ENCODE measurements at regions not wholly inside any gene's neighbourhood (a gene's known extent, or its start where the extent isn't known, plus 50 kb on each side); places are given as distances from the start of the nearest gene placed in this dataset.

DNA sequence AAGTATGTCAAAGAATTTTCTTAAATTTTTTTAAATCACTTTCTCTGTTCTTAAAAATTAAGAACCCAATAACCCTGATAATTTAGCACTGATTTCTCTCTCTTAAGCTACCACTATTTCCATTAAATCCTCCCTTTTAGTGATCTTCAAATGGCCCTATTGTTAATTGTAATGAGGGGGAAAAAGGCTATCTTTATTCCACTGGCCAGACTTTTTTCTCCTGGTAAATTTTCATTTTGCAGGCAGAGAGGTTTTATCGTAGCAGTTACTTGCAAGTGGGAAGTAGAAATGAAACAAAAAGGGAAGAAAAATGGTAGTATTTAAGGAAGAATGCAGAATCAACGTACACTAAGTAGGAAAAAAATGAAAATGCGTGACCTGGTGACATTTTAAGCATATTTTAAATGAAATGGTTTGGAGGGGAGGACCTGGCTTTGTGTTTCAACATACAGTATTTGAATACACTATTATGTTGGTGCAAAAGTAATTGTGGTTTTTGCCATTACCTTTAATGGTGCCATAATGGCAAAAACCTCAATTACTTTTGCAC lies 224.9 kb downstream of the TANC2 start:
- POLR2A ChIA-PET, result no interaction called here
- peaks cover 10% of the 10 kb centered on the region for H3K4me1 Mint-ChIP-seq (ENCODE audit: low read depth)

DNA sequence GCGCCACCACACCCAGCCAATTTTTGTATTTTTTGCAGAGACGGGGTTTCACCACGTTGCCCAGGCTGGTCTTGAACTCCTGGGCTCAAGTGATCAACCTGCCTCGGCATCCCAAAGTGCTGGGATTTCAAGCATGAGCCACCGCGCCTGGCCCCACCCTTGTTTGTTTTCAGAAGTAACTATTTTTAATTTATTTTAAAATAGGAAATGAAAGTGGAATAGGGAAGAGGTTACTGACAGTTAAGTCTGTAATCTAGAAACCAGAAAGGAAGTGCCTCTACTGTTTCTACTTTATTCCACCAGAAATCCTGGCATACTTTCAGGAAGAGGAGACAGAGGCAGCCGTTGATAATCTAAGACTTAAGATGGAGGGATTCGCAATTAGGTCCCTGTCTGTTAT lies 225.6 kb downstream of the TANC2 start:
- Mint-ChIP-seq H3K27ac (no peak overlapping the region), H3K36me3 (ENCODE audit: low read depth) (no peaks in the 10 kb centered on the region), H3K27me3 (no peaks in the 10 kb centered on the region), H3K9me3 (no peaks in the 10 kb centered on the region), H3K4me1 (ENCODE audit: low read depth) (peaks cover 13% of the 10 kb centered on the region), H3K4me3 (no peak overlapping the region)
- ChIA-PET POLR2A (no interaction called here), CTCF (no interaction called here)
- DNase-seq (no peak), ATAC-seq (no peak)
- intact Hi-C loops (cut with micrococcal nuclease), result no loop called here
- TF ChIP-seq, protein P1, sequence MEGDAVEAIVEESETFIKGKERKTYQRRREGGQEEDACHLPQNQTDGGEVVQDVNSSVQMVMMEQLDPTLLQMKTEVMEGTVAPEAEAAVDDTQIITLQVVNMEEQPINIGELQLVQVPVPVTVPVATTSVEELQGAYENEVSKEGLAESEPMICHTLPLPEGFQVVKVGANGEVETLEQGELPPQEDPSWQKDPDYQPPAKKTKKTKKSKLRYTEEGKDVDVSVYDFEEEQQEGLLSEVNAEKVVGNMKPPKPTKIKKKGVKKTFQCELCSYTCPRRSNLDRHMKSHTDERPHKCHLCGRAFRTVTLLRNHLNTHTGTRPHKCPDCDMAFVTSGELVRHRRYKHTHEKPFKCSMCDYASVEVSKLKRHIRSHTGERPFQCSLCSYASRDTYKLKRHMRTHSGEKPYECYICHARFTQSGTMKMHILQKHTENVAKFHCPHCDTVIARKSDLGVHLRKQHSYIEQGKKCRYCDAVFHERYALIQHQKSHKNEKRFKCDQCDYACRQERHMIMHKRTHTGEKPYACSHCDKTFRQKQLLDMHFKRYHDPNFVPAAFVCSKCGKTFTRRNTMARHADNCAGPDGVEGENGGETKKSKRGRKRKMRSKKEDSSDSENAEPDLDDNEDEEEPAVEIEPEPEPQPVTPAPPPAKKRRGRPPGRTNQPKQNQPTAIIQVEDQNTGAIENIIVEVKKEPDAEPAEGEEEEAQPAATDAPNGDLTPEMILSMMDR (IDR thresholded peaks at IDR 0.05), result no peak

More for the DNA sequence above, 224.9 kb downstream of the TANC2 start:
- Mint-ChIP-seq H3K4me3 (no peak overlapping the region), H3K27ac (no peak overlapping the region), H3K9me3 (no peaks in the 10 kb centered on the region), H3K27me3 (no peaks in the 10 kb centered on the region), H3K36me3 (ENCODE audit: low read depth) (no peaks in the 10 kb centered on the region)
- DNase-seq, result no peak
- CTCF ChIA-PET, result no interaction called here
- no peak for ATAC-seq
- intact Hi-C loops (cut with micrococcal nuclease), result no loop called here
- TF ChIP-seq, protein P1 (IDR thresholded peaks at IDR 0.05), result no peak

DNA sequence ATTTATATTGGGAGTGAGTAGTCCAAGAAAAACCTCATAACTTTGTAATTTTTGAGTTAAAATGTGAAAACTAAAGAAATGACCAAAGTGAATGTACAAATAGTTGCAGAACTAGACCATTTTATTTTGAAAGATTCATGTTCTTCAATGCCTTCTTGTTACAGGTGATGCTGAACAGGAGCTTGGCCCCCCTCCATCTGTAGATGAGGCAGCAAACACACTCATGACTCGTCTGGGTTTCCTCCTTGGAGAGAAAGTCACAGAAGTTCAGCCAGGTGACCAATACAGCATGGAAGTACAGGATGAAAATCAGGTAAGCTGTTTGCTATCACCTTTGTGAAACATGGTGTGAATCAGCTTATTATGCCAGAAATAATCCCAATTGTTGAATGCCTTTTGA lies 227.8 kb downstream of the TANC2 start:
- intact Hi-C loops (cut with micrococcal nuclease), result no loop called here
- Mint-ChIP-seq H3K9me3 (no peaks in the 10 kb centered on the region), H3K36me3 (ENCODE audit: low read depth) (no peaks in the 10 kb centered on the region), H3K4me1 (ENCODE audit: low read depth) (peaks cover 18% of the 10 kb centered on the region), H3K27me3 (no peaks in the 10 kb centered on the region), H3K27ac (no peak overlapping the region), H3K4me3 (no peak overlapping the region)
- CTCF ChIA-PET, result interaction anchor here (0.5 to 1.3 kb wide), 2 partner anchors 66 to 205 kb away, joined by 3 read pairs; no protein-coding TSS in a partner anchor
- POLR2A ChIA-PET, result no interaction called here
- DNase-seq (no peak), ATAC-seq (no peak)
- TF ChIP-seq, protein P1 (IDR thresholded peaks at IDR 0.05), result no peak

DNA sequence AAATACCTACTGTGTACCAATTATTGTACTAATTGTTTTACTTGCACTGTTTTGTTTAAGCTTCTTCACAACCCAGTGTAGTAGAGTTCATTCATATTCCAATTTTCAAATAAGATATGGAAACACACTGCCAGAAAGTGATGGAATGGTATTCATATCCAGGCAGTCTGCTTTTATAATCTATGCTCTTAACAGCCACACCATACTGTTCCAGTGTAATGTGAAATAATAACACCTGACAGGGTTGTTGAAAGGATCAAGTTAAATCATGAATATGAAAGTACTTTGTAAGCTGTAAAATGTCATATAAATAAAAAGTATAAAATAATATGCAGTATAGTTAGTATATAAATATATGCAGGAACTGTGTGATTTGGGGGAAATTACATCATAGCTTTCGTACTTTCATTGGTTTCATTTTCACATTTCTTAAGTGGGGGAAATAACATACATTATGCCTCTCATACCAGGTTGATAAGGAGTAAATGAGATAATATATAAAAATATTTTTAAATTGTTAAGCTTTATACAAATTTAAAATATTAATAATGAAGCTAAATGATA lies 230.8 kb downstream of the TANC2 start:
- H3K36me3 Mint-ChIP-seq (ENCODE audit: low read depth), result peaks cover 5% of the 10 kb centered on the region
- peaks cover 12% of the 10 kb centered on the region for H3K4me1 Mint-ChIP-seq (ENCODE audit: low read depth)
- no peaks in the 10 kb centered on the region for H3K27me3 Mint-ChIP-seq
- TF ChIP-seq, protein P1 (IDR thresholded peaks at IDR 0.05), result no peak
- intact Hi-C loops (cut with micrococcal nuclease), result no loop called here
- peak overlapping the region; percentile 42 for H3K4me3 Mint-ChIP-seq
- ChIA-PET CTCF (interaction anchor here (1.2 kb wide), 1 partner anchor 80 kb away, joined by 3 read pairs; no protein-coding TSS in a partner anchor), POLR2A (interaction anchor here (0.6 kb wide), 1 partner anchor 46 kb away, joined by 5 read pairs; no protein-coding TSS in a partner anchor)
- H3K9me3 Mint-ChIP-seq, result no peaks in the 10 kb centered on the region
- ATAC-seq (peak; percentile 71), DNase-seq (no peak)
- no peak overlapping the region for H3K27ac Mint-ChIP-seq

DNA sequence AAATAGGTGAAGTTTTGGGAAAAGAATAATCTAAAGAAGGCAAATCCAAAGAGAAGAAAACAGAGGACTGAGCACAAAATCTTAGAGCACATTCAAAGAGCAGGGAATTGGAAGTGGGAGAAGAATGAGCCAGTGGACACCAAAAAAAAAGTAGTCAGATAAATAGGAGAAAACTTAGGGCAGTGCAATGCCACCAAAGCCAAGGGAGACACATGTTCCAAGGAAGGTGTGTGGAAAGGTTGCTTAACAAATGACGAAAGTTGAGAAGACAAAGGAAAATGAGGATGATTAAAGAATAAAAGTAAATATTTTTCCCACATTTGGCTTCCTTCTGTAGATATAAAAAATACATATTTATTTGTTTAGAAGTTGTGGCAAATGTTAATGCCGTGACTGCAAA lies 237.6 kb downstream of the TANC2 start:
- Mint-ChIP-seq H3K4me3 (no peak overlapping the region), H3K36me3 (ENCODE audit: low read depth) (peaks cover 21% of the 10 kb centered on the region), H3K4me1 (ENCODE audit: low read depth) (no peaks in the 10 kb centered on the region), H3K27ac (no peak overlapping the region), H3K9me3 (peaks cover 13% of the 10 kb centered on the region), H3K27me3 (no peaks in the 10 kb centered on the region)
- TF ChIP-seq, protein P1 (IDR thresholded peaks at IDR 0.05), result no peak
- ChIA-PET POLR2A (no interaction called here), CTCF (no interaction called here)
- ATAC-seq (no peak), DNase-seq (no peak)
- intact Hi-C loops (cut with micrococcal nuclease), result no loop called here

All from activated CD8-positive, alpha-beta T cell treated with anti-CD3 and anti-CD28 coated beads for 36 hours (primary cell).